ENCODE measurements at regions not wholly inside any gene's neighbourhood (a gene's known extent, or its start where the extent isn't known, plus 50 kb on each side); places are given as distances from the start of the nearest gene placed in this dataset.

- TF ChIP-seq POLR2A (IDR thresholded peaks at IDR 0.05): no peak
- TF ChIP-seq, protein P1, sequence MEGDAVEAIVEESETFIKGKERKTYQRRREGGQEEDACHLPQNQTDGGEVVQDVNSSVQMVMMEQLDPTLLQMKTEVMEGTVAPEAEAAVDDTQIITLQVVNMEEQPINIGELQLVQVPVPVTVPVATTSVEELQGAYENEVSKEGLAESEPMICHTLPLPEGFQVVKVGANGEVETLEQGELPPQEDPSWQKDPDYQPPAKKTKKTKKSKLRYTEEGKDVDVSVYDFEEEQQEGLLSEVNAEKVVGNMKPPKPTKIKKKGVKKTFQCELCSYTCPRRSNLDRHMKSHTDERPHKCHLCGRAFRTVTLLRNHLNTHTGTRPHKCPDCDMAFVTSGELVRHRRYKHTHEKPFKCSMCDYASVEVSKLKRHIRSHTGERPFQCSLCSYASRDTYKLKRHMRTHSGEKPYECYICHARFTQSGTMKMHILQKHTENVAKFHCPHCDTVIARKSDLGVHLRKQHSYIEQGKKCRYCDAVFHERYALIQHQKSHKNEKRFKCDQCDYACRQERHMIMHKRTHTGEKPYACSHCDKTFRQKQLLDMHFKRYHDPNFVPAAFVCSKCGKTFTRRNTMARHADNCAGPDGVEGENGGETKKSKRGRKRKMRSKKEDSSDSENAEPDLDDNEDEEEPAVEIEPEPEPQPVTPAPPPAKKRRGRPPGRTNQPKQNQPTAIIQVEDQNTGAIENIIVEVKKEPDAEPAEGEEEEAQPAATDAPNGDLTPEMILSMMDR (IDR thresholded peaks at IDR 0.05): no peak
Measured at GRCh38 chr5:67644221-67644920, 447.8 kb upstream of the CD180 start.

Data from uterus (tissue), 2 donors.